ENCODE measurements at regions not wholly inside any gene's neighbourhood (a gene's known extent, or its start where the extent isn't known, plus 50 kb on each side); places are given as distances from the start of the nearest gene placed in this dataset.

DNA sequence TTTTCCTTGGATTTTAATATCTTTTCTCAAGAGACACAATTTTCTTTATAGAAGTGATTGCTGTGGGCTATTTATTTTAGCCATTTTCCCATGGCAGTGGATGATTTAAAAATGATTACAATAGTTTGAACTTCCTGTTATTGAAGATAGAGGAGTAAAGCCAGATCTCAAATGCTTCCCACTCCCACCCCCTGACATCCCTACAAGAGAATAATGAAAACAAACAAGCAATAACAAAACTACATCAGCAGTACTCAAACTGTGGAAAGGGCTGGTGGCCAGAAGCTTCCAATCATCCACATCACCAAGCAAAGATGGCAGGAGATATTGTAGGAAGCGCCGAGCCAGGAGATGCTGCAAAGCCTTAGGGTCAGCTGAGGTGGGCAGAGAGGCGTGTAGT lies 831.1 kb upstream of the NR2F2 start:
- TF ChIP-seq CTCF (conservative IDR thresholded peaks at IDR 0.05; ENCODE audit: low read length), result no peak
- TF ChIP-seq EZH2phosphoT487 (IDR thresholded peaks at IDR 0.05; ENCODE audit: borderline replicate concordance), result no peak
